ENCODE measurements at regions not wholly inside any gene's neighbourhood (a gene's known extent, or its start where the extent isn't known, plus 50 kb on each side); places are given as distances from the start of the nearest gene placed in this dataset.

DNA sequence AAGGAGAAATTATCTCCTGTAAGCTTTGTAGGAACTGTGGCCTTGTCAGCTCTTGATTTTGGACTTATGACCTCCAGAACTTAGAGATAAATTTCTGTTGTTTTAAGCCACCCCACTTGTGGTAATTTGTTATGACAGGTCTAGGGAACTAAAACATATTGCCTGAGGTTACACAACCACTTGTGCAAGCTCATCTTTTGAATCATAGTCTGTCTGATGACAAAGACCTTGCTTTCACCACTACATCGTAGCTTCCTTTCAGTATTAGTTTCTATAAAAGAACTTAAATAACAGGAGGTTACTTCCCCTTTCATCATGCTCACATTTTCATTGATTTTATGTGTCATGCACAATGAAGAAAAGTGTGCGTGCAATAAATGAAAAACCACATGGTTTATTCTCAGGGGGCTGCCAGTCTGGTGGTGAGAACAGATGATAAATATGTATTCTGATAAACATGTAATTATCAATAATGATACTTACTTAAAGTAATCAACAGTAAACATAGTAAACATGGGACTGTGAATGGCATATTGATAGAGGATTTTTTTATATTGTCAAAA is 690.0 kb upstream of the HS3ST1 start:
- no peak for TF ChIP-seq ZNF274 (IDR thresholded peaks at IDR 0.05; ENCODE audit: low read depth, low read length)
- no peak for TF ChIP-seq YY1 (IDR thresholded peaks at IDR 0.05; ENCODE audit: insufficient read depth, insufficient read length)
- TF ChIP-seq SUZ12 (IDR thresholded peaks at IDR 0.05; ENCODE audit: extremely low read depth, insufficient read depth, insufficient read length), result no peak

All from NT2/D1 (cell line).